ENCODE measurements at regions not wholly inside any gene's neighbourhood (a gene's known extent, or its start where the extent isn't known, plus 50 kb on each side); places are given as distances from the start of the nearest gene placed in this dataset.

- no peak for TF ChIP-seq CTCF (IDR thresholded peaks at IDR 0.05)
- no peak for TF ChIP-seq EZH2 (IDR thresholded peaks at IDR 0.05; ENCODE audit: borderline replicate concordance, insufficient read depth, low read depth, low read length, poor library complexity, severe bottlenecking)
Measured at GRCh38 chr22:49073873-49074417, 753.7 kb downstream of the BRD1 start.
